HCT116 (cell line): ENCODE measurements at regions not wholly inside any gene's neighbourhood (a gene's known extent, or its start where the extent isn't known, plus 50 kb on each side); places are given as distances from the start of the nearest gene placed in this dataset.

Source experiments
- ATAC-seq: fragments of 200-7000 bp; cut with Tn5 transposase; 2 replicates; pipeline ENCODE4 v1.9.1; 2020; ENCODE audit warnings: mild to moderate bottlenecking, moderate library complexity
- BruUV-seq: library from RNA; stranded (reverse); fragments of 400-500 nt; replicated peaks from 2 replicates; lab custom pipeline; 2021; lab: Mats Ljungman, UMichigan
- CTCF ChIA-PET: fragments of 300-600 bp; sonication (Branson Sonifier 250); formaldehyde crosslinking; loops from one replicate; lab custom pipeline; 2021; ENCODE audit warnings: antibody characterized with exemption; lab: Charles Lee
- POLR2A ChIA-PET: fragments of 300-600, 350-600 bp; sonication (Branson Sonifier 250); formaldehyde crosslinking; loops from one replicate; lab custom pipeline; 2021; ENCODE audit warnings: antibody characterized with exemption; lab: Charles Lee
- RAD21 ChIA-PET, 2 experiments: fragments of 300-600 bp; sonication (Branson Sonifier 250); formaldehyde crosslinking; loops; one replicate each; lab custom pipeline; 2023; ENCODE audit warnings: low total read pairs in 2 of 2; ENCODE audit not compliant: uncharacterized antibody in 2 of 2, unreplicated experiment in 2 of 2, low non-redundant PET in 1 of 2; lab: Charles Lee
- DNase-seq: peaks from one replicate; pipeline ENCODE4 v3.0.0-alpha.2; 2010; ENCODE audit warnings: low read depth, low spot score
- H2AFZ ChIP-seq: fragments of 200-600 bp; shearing (Covaris generic), sonication (generic); 2 replicates; pipeline ENCODE4 v1.6.1; 2017; ENCODE audit warnings: low read depth, mixed run types, mixed read lengths, antibody characterized with exemption, low read length; ENCODE audit not compliant: poor library complexity, severe bottlenecking
- H3K27ac ChIP-seq: 2 replicates; pipeline ENCODE4 v1.5.1; 2012; ENCODE audit warnings: low read depth, low read length
- H3K27me3 ChIP-seq: fragments of 200-600 bp; sonication (generic); 2 replicates; pipeline ENCODE4 v1.6.1; 2016; ENCODE audit warnings: mixed run types, low read length, mixed read lengths; ENCODE audit not compliant: insufficient read depth
- H3K36me3 ChIP-seq, 2 experiments: fragments of 200-500 bp in 1 of 2; fragments of 200-600 bp in 1 of 2; sonication (Bioruptor generic) in 1 of 2; sonication (generic) in 1 of 2; 2 replicates each; pipeline versions ENCODE4 v1.5.1 to v1.6.1; 2014 to 2016; ENCODE audit warnings: low read length in 2 of 2, inconsistent platforms in 1 of 2, mixed read lengths in 1 of 2, mixed run types in 1 of 2; ENCODE audit not compliant: insufficient read depth in 2 of 2, control insufficient read depth in 1 of 2
- H3K4me1 ChIP-seq, 2 experiments: fragments of 200-600 bp in 1 of 2; sonication (generic) in 1 of 2; 2 replicates each; pipeline versions ENCODE4 v1.5.1 to v1.6.1; 2012 to 2017; ENCODE audit warnings: low read length in 2 of 2, inconsistent platforms in 1 of 2, mild to moderate bottlenecking in 1 of 2, mixed read lengths in 1 of 2, mixed run types in 1 of 2, moderate library complexity in 1 of 2; ENCODE audit not compliant: insufficient read depth in 2 of 2, control insufficient read depth in 1 of 2
- H3K4me2 ChIP-seq: fragments of 200-600 bp; sonication (generic); 2 replicates; pipeline ENCODE4 v1.6.1; 2017; ENCODE audit warnings: mixed run types, low read length, mixed read lengths
- H3K4me3 ChIP-seq, 2 experiments: fragments of 200-600 bp in 1 of 2; sonication (generic) in 1 of 2; replicated peaks in 1 of 2; 2 replicates each; pipeline ENCODE4 v1.5.1; 2011 to 2016; ENCODE audit warnings: low read length in 2 of 2, control low read depth in 1 of 2, low read depth in 1 of 2, mild to moderate bottlenecking in 1 of 2, mixed read lengths in 1 of 2, mixed run types in 1 of 2
- H3K79me2 ChIP-seq: fragments of 200-600 bp; sonication (generic); 2 replicates; pipeline ENCODE4 v1.6.1; 2017; ENCODE audit warnings: mild to moderate bottlenecking, mixed run types, low read length, moderate library complexity, mixed read lengths; ENCODE audit not compliant: insufficient read depth
- H3K9ac ChIP-seq: fragments of 200-600 bp; sonication (generic); 2 replicates; pipeline ENCODE4 v1.6.1; 2016; ENCODE audit warnings: low read length, mixed read lengths
- H3K9me2 ChIP-seq: fragments of 200-600 bp; sonication (generic), shearing (Covaris generic); 2 replicates; pipeline ENCODE4 v1.6.1; 2017; ENCODE audit warnings: mixed run types, mild to moderate bottlenecking, moderate library complexity; ENCODE audit not compliant: insufficient read depth
- H3K9me3 ChIP-seq, 2 experiments: fragments of 200-500 bp in 1 of 2; fragments of 200-600 bp in 1 of 2; sonication (Bioruptor generic) in 1 of 2; sonication (generic) in 1 of 2; 2 replicates each; pipeline ENCODE4 v1.6.1; 2014 to 2017; ENCODE audit warnings: low read length in 2 of 2, mixed read lengths in 2 of 2, inconsistent platforms in 1 of 2, low read depth in 1 of 2, mild to moderate bottlenecking in 1 of 2, mixed run types in 1 of 2, moderate library complexity in 1 of 2; ENCODE audit not compliant: control insufficient read depth in 1 of 2, insufficient read depth in 1 of 2
- H4K20me1 ChIP-seq: fragments of 200-600 bp; sonication (generic), shearing (Covaris generic); 2 replicates; pipeline ENCODE4 v1.6.1; 2017; ENCODE audit warnings: mixed run types, mild to moderate bottlenecking, moderate library complexity; ENCODE audit not compliant: insufficient read depth
- CBX3 ChIP-seq: IDR thresholded peaks from 2 replicates; pipeline ENCODE4 v1.6.1; 2012; ENCODE audit warnings: low read depth
- EGR1 ChIP-seq: IDR thresholded peaks from 2 replicates; pipeline ENCODE4 v1.6.1; 2012; ENCODE audit warnings: low read depth
- ELF1 ChIP-seq: IDR thresholded peaks from 2 replicates; pipeline ENCODE4 v1.6.1; 2012; ENCODE audit warnings: low read depth, borderline replicate concordance
- EZH2 ChIP-seq: fragments of 200-600 bp; sonication (generic); IDR thresholded peaks from 2 replicates; pipeline ENCODE4 v1.6.1; 2017; ENCODE audit warnings: antibody characterized with exemption, mixed run types
- EZH2phosphoT487 ChIP-seq: fragments of 200-600 bp; IDR thresholded peaks from 2 replicates; pipeline ENCODE4 v1.6.1; 2018; ENCODE audit warnings: antibody characterized with exemption, borderline replicate concordance
- FOSL1 ChIP-seq: IDR thresholded peaks from 2 replicates; pipeline ENCODE4 v1.6.1; 2012; ENCODE audit warnings: low read depth
- JUND ChIP-seq: IDR thresholded peaks from 2 replicates; pipeline ENCODE4 v1.6.1; 2012
- MAX ChIP-seq: IDR thresholded peaks from 2 replicates; pipeline ENCODE4 v1.6.1; 2012
- POLR2A ChIP-seq: IDR thresholded peaks from 2 replicates; pipeline ENCODE4 v1.7.0; 2011; ENCODE audit warnings: borderline replicate concordance; ENCODE audit not compliant: insufficient read depth, insufficient read length; ENCODE audit errors: extremely low read depth
- POLR2AphosphoS5 ChIP-seq: IDR thresholded peaks from 2 replicates; pipeline ENCODE4 v1.6.1; 2011; ENCODE audit warnings: mild to moderate bottlenecking, low read depth, low read length, moderate library complexity
- REST ChIP-seq: IDR thresholded peaks from 2 replicates; pipeline ENCODE4 v1.6.1; 2012; ENCODE audit warnings: low read depth
- SIN3A ChIP-seq: IDR thresholded peaks from 2 replicates; pipeline ENCODE4 v1.6.1; 2012; ENCODE audit warnings: low read depth
- SP1 ChIP-seq: IDR thresholded peaks from 2 replicates; pipeline ENCODE4 v1.6.1; 2012; ENCODE audit warnings: low read depth
- SRF ChIP-seq: IDR thresholded peaks from 2 replicates; pipeline ENCODE4 v1.6.1; 2012; ENCODE audit warnings: low read depth
- TCF7L2 ChIP-seq: IDR thresholded peaks from 2 replicates; pipeline ENCODE4 v1.7.0; 2011; ENCODE audit warnings: borderline replicate concordance, inconsistent platforms; ENCODE audit not compliant: insufficient read depth, insufficient read length; ENCODE audit errors: extremely low read depth
- ZBTB33 ChIP-seq: IDR thresholded peaks from 2 replicates; pipeline ENCODE4 v1.6.1; 2011; ENCODE audit warnings: mild to moderate bottlenecking, low read length, moderate library complexity; ENCODE audit not compliant: insufficient replicate concordance; ENCODE audit errors: extremely low read depth
- ZFX ChIP-seq: fragments of 450-650 bp; IDR thresholded peaks from 2 replicates; pipeline ENCODE4 v1.6.1; 2017
- ZNF274 ChIP-seq: fragments of 200-500 bp; sonication (Bioruptor generic); IDR thresholded peaks from 2 replicates; pipeline ENCODE4 v1.6.1; 2014; ENCODE audit warnings: mild to moderate bottlenecking, low read depth, low read length, inconsistent platforms
- intact Hi-C: fragments of 100-400 bp; cut with micrococcal nuclease; formaldehyde crosslinking; loops from 2 replicates; pipeline ENCODE4 v1.10.0; 2022

- no peak overlapping the region for H3K9ac ChIP-seq
- no peaks in the 10 kb centered on the region for H3K27me3 ChIP-seq
- H3K4me2 ChIP-seq, result no peak overlapping the region
- H3K36me3 ChIP-seq, result no peaks in the 10 kb centered on the region
- no peaks in the 10 kb centered on the region for H3K9me3 ChIP-seq
- no peak overlapping the region for H3K4me3 ChIP-seq
- H3K27ac ChIP-seq, result no peak overlapping the region
- no peaks in the 10 kb centered on the region for H3K9me2 ChIP-seq
- ChIA-PET POLR2A (no interaction called here), CTCF (interaction anchor here (1.5 kb wide), 1 partner anchor 141 kb away, joined by 3 read pairs; no protein-coding TSS in a partner anchor), RAD21 (no interaction called here)
- H4K20me1 ChIP-seq, result no peaks in the 10 kb centered on the region
- DNase-seq (no peak), ATAC-seq (no peak)
- TF ChIP-seq EGR1 (no peak), EZH2phosphoT487 (no peak), ZFX (no peak), EZH2 (no peak), MAX (no peak), SP1 (no peak), FOSL1 (no peak), ZNF274 (no peak)
- no TSS peak for BruUV-seq
- H3K79me2 ChIP-seq, result no peaks in the 10 kb centered on the region
- no peak overlapping the region for H2AFZ ChIP-seq
- intact Hi-C loops, result no loop called here
- H3K4me1 ChIP-seq, result no peaks in the 10 kb centered on the region
Observed at GRCh38 chr6:74312081-74312480, 616.1 kb downstream of the CD109 start.

GRCh38 chr6:74311431-74311830, 615.4 kb downstream of the CD109 start:
- POLR2A ChIA-PET, result no interaction called here
- BruUV-seq, result no TSS peak
- intact Hi-C loops, result no loop called here
- no peaks in the 10 kb centered on the region for H4K20me1 ChIP-seq
- RAD21 ChIA-PET, result no interaction called here
- H3K79me2 ChIP-seq, result no peaks in the 10 kb centered on the region
- H3K9me3 ChIP-seq, result no peaks in the 10 kb centered on the region
- H3K4me1 ChIP-seq, result no peaks in the 10 kb centered on the region
- DNase-seq (no peak), ATAC-seq (no peak)
- CTCF ChIA-PET, result interaction anchor here (1.5 kb wide), 1 partner anchor 140 kb away, joined by 3 read pairs; no protein-coding TSS in a partner anchor
- no peak overlapping the region for H3K4me2 ChIP-seq
- H3K9ac ChIP-seq, result no peak overlapping the region
- no peaks in the 10 kb centered on the region for H3K9me2 ChIP-seq
- no peaks in the 10 kb centered on the region for H3K36me3 ChIP-seq
- no peak overlapping the region for H3K27ac ChIP-seq
- peak overlapping the region; percentile 22 for H2AFZ ChIP-seq
- no peaks in the 10 kb centered on the region for H3K27me3 ChIP-seq
- no peak overlapping the region for H3K4me3 ChIP-seq
- no peak for TF ChIP-seq POLR2A
- TF ChIP-seq CBX3, result no peak
- TF ChIP-seq REST, result no peak
- TF ChIP-seq TCF7L2, result no peak
- no peak for TF ChIP-seq JUND
- no peak for TF ChIP-seq ELF1
- TF ChIP-seq POLR2AphosphoS5, result no peak
- TF ChIP-seq SRF, result no peak
- TF ChIP-seq ZBTB33, result no peak
- TF ChIP-seq SIN3A, result no peak
- no peak for TF ChIP-seq MAX
